ENCODE measurements at regions not wholly inside any gene's neighbourhood (a gene's known extent, or its start where the extent isn't known, plus 50 kb on each side); places are given as distances from the start of the nearest gene placed in this dataset.

GRCh38 chr2:147181351-147182029, 663.3 kb upstream of the ACVR2A start:
- POLR2A ChIA-PET = no interaction called here
- no peak for TF ChIP-seq ZNF362 (tag by site-specific recombination; IDR thresholded peaks at IDR 0.05)
- no peak for TF ChIP-seq GLI4 (tag by site-specific recombination; IDR thresholded peaks at IDR 0.05)
- TF ChIP-seq YY1 (tag by site-specific recombination; IDR thresholded peaks at IDR 0.05) = no peak
- TF ChIP-seq BCL6B (tag by site-specific recombination; IDR thresholded peaks at IDR 0.05) = no peak
- TF ChIP-seq ZSCAN30 (tag by site-specific recombination; IDR thresholded peaks at IDR 0.05) = no peak
- TF ChIP-seq REST (tag by site-specific recombination; IDR thresholded peaks at IDR 0.05) = no peak
- no peak for TF ChIP-seq ZSCAN16 (tag by site-specific recombination; IDR thresholded peaks at IDR 0.05)
- no peak for TF ChIP-seq SETDB1 (IDR thresholded peaks at IDR 0.05; ENCODE audit: insufficient read length, low read length)

GRCh38 chr2:147177071-147177857, 667.6 kb upstream of the ACVR2A start:
- no peak overlapping the region for H3K27ac ChIP-seq (ENCODE audit: extremely low read depth, low read depth, low read length)
- no peaks in the 10 kb centered on the region for H3K36me3 ChIP-seq (ENCODE audit: control insufficient read depth in 2 of 2, insufficient read depth in 1 of 2, low read length in 2 of 2)
- H3K4me1 ChIP-seq (ENCODE audit: control insufficient read depth, insufficient read depth, low read length) = no peaks in the 10 kb centered on the region
- POLR2A ChIA-PET = interaction anchor here (0.6 kb wide), 1 partner anchor 166 kb away, joined by 3 read pairs; no protein-coding TSS in a partner anchor
- no peak overlapping the region for H3K4me3 ChIP-seq (ENCODE audit: low read depth, low read length)
- no peaks in the 10 kb centered on the region for H3K9me3 ChIP-seq (ENCODE audit: control insufficient read depth, insufficient read depth, low read depth, low read length)
- CTCF ChIA-PET = interaction anchor here (0.7 kb wide), 1 partner anchor 455 kb away, joined by 4 read pairs; no protein-coding TSS in a partner anchor
- TF ChIP-seq ZNF416 (tag by site-specific recombination; IDR thresholded peaks at IDR 0.05) (no peak), ZXDB (tag by site-specific recombination; IDR thresholded peaks at IDR 0.05) (no peak), ZNF677 (tag by site-specific recombination; IDR thresholded peaks at IDR 0.05) (no peak), ZNF561 (tag by site-specific recombination; IDR thresholded peaks at IDR 0.05; ENCODE audit: borderline replicate concordance) (no peak), ZBTB7A (tag by site-specific recombination; IDR thresholded peaks at IDR 0.05; ENCODE audit: low read depth) (no peak), ZBTB6 (tag by site-specific recombination; IDR thresholded peaks at IDR 0.05) (no peak), REST (tag by site-specific recombination; IDR thresholded peaks at IDR 0.05) (no peak), ZNF785 (tag by site-specific recombination; IDR thresholded peaks at IDR 0.05) (no peak), ZFP41 (tag by site-specific recombination; IDR thresholded peaks at IDR 0.05; ENCODE audit: borderline replicate concordance) (no peak), ZNF155 (tag by site-specific recombination; IDR thresholded peaks at IDR 0.05) (no peak), ZNF514 (tag by site-specific recombination; IDR thresholded peaks at IDR 0.05) (no peak), ZNF473 (tag by site-specific recombination; IDR thresholded peaks at IDR 0.05) (no peak), ZNF791 (tag by site-specific recombination; IDR thresholded peaks at IDR 0.05) (no peak)
- TF ChIP-seq, protein P1, sequence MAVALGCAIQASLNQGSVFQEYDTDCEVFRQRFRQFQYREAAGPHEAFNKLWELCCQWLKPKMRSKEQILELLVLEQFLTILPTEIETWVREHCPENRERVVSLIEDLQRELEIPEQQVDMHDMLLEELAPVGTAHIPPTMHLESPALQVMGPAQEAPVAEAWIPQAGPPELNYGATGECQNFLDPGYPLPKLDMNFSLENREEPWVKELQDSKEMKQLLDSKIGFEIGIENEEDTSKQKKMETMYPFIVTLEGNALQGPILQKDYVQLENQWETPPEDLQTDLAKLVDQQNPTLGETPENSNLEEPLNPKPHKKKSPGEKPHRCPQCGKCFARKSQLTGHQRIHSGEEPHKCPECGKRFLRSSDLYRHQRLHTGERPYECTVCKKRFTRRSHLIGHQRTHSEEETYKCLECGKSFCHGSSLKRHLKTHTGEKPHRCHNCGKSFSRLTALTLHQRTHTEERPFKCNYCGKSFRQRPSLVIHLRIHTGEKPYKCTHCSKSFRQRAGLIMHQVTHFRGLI (tag by site-specific recombination; IDR thresholded peaks at IDR 0.05) = no peak

More at GRCh38 chr2:147181351-147182029, 663.3 kb upstream of the ACVR2A start:
- Histone ChIP-seq H3K36me3 (ENCODE audit: control insufficient read depth in 2 of 2, insufficient read depth in 1 of 2, low read length in 2 of 2) (no peaks in the 10 kb centered on the region), H3K4me3 (ENCODE audit: low read depth, low read length) (no peak overlapping the region), H3K9me3 (ENCODE audit: control insufficient read depth, insufficient read depth, low read depth, low read length) (no peaks in the 10 kb centered on the region), H3K4me1 (ENCODE audit: control insufficient read depth, insufficient read depth, low read length) (no peaks in the 10 kb centered on the region), H3K27ac (ENCODE audit: extremely low read depth, low read depth, low read length) (no peak overlapping the region)
- CTCF ChIA-PET = interaction anchor here (0.9 kb wide), 1 partner anchor 19 kb away, joined by 3 read pairs; no protein-coding TSS in a partner anchor

Measured in HEK293 (cell line).